Kidney epithelial cell (primary cell): ENCODE measurements at regions not wholly inside any gene's neighbourhood (a gene's known extent, or its start where the extent isn't known, plus 50 kb on each side); places are given as distances from the start of the nearest gene placed in this dataset.
"Not testable (repeated sequence)": the region's sequence is repeated elsewhere in the genome, so short reads cannot be mapped to it uniquely, and the experiment has no call there.

Experiments
- DNase-seq: peaks from one replicate; pipeline ENCODE4 v3.0.0-alpha.2; 2010; ENCODE audit warnings: low read depth
- H3K27me3 ChIP-seq: 2 replicates; pipeline ENCODE4 v1.6.0; 2011; ENCODE audit warnings: low read length; ENCODE audit not compliant: control insufficient read depth, insufficient read depth
- H3K36me3 ChIP-seq: 2 replicates; pipeline ENCODE4 v1.5.1; 2011; ENCODE audit warnings: low read length; ENCODE audit not compliant: control insufficient read depth, insufficient read depth
- H3K4me3 ChIP-seq: 2 replicates; pipeline ENCODE4 v1.5.1; 2011; ENCODE audit warnings: low read depth, mild to moderate bottlenecking, control low read depth, low read length
- TF ChIP-seq, protein P1 (sequence below): IDR thresholded peaks from 2 replicates; pipeline ENCODE4 v1.5.1; 2011; ENCODE audit warnings: mild to moderate bottlenecking, moderate library complexity, low read length, control low read depth, inconsistent platforms; ENCODE audit not compliant: insufficient read depth, poor library complexity, severe bottlenecking

DNA sequence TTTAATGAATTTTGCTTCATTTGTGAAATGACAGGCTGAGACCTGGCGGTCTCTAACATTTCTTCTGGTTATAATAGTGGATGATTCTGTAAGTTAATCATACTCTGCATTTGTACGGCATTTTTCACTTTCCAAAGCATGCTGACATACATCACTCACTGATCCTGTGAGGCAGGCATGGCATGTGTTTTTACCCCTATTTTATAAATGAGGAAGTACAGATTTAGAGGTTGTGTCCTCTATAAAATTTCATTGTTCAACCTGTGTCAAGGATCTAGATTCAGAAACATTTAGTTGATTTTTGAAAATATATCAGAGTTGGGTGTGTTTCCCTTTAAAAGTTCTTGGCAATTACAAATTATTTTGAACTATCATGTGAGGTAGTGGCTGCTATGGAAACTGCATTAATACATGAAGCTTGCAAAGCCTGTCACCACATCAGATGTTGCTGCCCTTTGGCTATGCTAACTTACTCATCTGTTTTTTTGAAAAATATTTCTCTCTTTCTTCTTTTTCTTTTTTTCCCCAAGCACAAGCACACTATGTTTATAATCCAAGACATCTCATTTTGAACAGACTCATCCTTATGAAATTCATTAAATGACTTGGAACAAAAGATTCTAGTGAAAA is 172.7 kb downstream of the GNAI1 start:
- Histone ChIP-seq H3K36me3 (no peaks in the 10 kb centered on the region), H3K4me3 (no peak overlapping the region), H3K27me3 (no peaks in the 10 kb centered on the region)
- no peak for DNase-seq
- TF ChIP-seq, protein P1, sequence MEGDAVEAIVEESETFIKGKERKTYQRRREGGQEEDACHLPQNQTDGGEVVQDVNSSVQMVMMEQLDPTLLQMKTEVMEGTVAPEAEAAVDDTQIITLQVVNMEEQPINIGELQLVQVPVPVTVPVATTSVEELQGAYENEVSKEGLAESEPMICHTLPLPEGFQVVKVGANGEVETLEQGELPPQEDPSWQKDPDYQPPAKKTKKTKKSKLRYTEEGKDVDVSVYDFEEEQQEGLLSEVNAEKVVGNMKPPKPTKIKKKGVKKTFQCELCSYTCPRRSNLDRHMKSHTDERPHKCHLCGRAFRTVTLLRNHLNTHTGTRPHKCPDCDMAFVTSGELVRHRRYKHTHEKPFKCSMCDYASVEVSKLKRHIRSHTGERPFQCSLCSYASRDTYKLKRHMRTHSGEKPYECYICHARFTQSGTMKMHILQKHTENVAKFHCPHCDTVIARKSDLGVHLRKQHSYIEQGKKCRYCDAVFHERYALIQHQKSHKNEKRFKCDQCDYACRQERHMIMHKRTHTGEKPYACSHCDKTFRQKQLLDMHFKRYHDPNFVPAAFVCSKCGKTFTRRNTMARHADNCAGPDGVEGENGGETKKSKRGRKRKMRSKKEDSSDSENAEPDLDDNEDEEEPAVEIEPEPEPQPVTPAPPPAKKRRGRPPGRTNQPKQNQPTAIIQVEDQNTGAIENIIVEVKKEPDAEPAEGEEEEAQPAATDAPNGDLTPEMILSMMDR = no peak

DNA sequence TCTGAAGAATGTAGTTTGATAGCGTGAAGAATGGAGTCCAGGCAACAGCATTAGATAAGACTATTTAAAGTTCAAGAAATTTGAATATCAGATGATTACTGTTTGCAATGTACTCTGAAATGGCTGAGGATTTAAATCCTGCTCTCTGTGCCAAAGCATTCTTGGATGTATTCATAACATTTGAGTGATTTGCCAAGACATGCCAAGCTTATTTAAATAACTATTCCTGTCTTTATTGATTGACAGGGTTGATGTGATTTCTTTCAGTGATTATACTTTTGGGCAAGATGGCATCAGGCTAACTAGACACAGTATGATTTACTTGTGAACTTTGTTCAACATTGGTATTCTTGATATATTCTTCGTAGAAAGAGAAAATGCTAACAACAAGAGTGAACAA is 168.7 kb downstream of the GNAI1 start:
- Histone ChIP-seq H3K27me3 (no peaks in the 10 kb centered on the region), H3K36me3 (no peaks in the 10 kb centered on the region), H3K4me3 (no peak overlapping the region)
- TF ChIP-seq, protein P1 = no peak
- no peak for DNase-seq

DNA sequence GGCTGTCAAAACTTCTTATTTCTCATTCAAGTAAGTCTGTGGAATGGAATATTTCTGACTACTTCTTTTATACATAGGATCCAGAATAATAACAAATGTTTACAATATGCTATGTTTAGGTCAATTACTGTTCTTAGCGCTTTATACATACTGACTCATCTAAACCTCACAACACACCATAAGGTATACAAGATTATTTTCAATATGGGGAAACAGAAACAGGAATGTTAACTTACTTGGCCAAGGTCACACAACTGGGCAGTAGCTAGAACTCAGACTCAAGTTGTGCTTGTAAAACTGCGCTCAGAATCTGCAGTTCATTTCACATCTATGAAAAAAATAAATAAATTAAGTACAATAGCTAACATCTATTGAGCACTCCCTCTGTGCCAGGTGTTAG is 168.0 kb downstream of the GNAI1 start:
- Histone ChIP-seq H3K27me3 (no peaks in the 10 kb centered on the region), H3K36me3 (no peaks in the 10 kb centered on the region), H3K4me3 (no peak overlapping the region)
- TF ChIP-seq, protein P1 = no peak
- no peak for DNase-seq

DNA sequence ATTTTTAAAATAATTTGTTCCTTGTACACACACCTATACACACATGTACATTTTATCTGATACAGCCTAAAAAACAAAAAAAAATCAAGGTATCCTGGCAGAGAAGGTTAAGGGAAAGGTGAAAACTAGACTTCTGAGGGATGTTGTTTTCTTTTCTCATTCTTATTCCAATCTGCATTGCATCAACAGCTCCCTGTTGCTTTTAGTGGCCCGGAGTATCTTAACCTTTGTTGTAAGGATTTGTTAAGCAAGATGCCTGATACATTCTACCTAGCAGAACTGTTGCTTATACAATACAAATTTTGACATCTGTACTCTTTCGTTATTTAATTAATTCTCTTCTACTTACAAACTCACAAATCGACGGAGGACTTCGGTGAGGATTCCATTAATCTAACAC is 167.4 kb downstream of the GNAI1 start:
- Histone ChIP-seq H3K27me3 (no peaks in the 10 kb centered on the region), H3K36me3 (no peaks in the 10 kb centered on the region), H3K4me3 (no peak overlapping the region)
- TF ChIP-seq, protein P1 = no peak
- DNase-seq = no peak

DNA sequence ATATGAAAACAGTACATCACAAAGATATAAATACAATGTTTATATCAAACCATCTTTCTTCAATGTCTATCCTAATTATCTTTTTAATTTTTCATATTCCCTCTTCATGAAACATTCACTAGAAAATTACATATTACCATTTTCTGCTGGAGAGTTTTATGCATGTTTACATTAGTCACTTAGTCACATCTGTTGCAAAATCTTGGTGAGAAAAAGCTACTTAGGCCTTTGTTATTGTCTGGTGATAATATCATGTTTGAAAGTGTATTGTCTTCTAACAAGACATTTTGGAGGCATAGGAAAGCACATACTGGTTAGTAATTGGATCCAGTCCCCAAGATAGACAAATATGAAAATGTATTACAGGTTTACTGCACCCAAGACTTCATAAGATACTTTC is 163.6 kb downstream of the GNAI1 start:
- no peak overlapping the region for H3K4me3 ChIP-seq
- no peaks in the 10 kb centered on the region for H3K36me3 ChIP-seq
- TF ChIP-seq, protein P1 = no peak
- H3K27me3 ChIP-seq = no peaks in the 10 kb centered on the region
- no peak for DNase-seq

DNA sequence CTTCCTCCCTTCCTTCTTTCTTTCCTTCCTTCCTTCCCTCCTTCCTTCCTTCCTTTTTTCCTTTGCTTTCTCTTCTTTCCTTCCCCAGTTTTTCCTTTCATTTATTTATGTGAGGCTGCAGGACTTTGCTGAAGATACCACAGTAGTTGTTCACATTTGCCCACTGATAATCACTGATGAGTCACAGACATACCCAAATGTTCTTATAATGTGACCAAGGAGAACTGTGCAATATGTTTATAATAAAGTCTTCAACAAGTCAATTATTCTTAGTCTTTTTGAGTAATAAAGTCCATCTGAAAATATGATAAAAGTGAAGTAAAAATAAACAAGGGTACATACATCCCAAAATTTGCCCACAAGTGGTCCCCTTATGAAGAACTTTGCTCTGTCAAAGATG is 159.7 kb downstream of the GNAI1 start:
- TF ChIP-seq, protein P1 = no peak
- Histone ChIP-seq H3K27me3 (no peaks in the 10 kb centered on the region), H3K4me3 (no peak overlapping the region), H3K36me3 (no peaks in the 10 kb centered on the region)
- DNase-seq = no peak

DNA sequence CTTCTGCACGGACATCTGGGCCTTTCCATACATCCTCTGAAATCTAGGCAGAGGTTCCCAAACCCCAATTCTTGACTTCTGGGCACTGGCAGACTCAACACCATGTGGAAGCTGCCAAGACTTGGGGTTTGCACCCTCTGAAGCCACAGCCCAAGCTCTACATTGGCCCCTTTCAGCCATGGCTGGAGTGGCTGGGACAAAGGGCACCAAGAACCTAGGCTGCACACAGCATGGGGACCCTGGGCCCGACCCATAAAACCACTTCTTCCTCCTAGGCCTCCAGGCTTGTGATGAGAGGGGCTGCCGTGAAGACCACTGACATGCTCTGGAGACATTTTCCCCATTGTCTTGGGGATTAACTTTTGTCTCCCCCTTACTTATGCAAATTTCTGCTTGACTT is 158.0 kb downstream of the GNAI1 start:
- not testable (repeated sequence) for H3K27me3 ChIP-seq, DNase-seq, H3K36me3 ChIP-seq, H3K4me3 ChIP-seq
